Activated gamma-delta T cell (primary cell): ENCODE measurements at regions not wholly inside any gene's neighbourhood (a gene's known extent, or its start where the extent isn't known, plus 50 kb on each side); places are given as distances from the start of the nearest gene placed in this dataset.
"Not testable (repeated sequence)": the region's sequence is repeated elsewhere in the genome, so short reads cannot be mapped to it uniquely, and the experiment has no call there.

Experiments
- DNase-seq: peaks from one replicate; lab custom pipeline; 2025; lab: John Stamatoyannopoulos, UW

DNA sequence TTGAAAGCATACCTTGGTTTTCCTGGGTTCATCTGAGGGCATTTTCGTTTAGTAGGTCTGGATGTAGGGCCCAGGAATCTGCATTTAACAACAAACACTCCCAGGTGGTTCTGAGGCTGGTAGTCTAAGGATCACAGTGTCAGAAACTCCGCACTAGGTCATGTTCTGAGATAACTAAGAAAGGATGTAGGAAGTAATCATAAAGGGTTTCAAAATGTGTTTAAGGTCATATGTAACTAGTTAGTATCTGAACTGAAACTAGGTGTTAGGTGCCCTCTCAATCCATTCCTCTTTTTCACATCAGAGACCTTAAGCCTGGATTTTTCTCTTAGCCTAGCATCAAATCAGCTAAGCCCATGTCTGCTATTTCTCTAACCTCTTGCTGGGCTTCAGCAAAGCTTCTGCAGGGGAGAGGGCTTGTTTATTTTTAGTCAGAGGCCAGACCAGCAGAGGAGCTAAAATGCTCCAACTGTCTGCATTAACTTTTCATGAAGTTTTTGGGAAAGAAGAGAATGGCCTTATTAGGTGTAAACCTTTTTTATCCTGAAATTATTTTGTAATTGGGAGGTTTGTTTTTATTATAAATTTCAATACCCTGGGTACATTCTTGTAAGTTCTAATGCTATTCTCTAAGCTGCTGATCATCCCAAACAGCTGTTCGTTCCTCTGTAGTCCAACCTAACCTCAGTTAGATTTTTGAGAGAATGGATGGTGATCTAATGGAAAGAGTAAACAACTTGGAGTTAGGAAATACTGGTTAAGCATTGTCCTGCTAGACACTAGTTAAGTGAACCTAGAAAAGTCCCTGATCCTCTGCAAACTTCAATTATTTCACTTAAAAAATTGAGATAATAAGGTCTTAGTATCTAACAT is 262.8 kb upstream of the RFC3 start:
- DNase-seq, result no peak

- no peak for DNase-seq
These were observed 261.1 kb upstream of the RFC3 start for GRCh38 chr13:33556828-33557227.

DNA sequence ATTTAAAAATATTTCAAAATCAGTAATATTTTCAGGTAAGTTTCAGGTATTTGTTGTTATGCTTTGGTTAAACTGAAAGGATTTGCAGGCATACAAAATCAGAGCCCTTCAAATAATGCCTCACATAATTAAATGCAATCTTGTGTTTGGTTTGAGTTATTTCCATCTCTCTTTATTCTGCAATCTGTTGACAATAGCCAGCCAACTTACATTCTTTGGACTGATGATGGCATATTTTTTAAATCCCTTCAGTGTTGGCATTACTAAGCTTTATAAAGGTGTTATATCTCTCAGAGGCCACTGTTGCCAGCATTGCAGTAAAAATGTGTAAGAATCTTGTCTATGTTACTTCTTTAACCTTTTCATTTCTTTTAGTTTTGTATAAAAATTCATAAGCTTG is 257.2 kb upstream of the RFC3 start:
- no peak for DNase-seq

GRCh38 chr13:33561627-33562026 is 256.3 kb upstream of the RFC3 start:
- DNase-seq, result no peak

DNA sequence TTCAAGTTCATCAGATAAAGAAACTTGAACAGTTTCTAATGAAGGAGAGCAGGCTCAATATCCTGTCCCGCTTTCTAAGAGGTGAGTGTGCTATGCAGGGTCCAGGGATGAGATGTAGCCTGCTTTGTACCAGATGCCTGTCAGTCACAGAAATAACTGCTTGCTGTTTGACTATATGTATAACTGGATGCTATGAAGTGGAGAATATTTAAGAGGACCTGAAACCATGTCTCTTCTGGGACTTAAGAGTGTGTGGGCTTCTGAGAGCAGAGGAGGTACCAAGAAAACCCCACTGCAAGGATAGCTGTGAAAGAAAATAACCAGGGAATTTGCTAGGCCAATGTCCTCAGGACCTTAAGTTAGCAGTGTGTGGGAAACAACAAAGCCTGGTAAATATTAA is 246.3 kb upstream of the RFC3 start:
- no peak for DNase-seq

GRCh38 chr13:33572322-33572721 is 245.6 kb upstream of the RFC3 start:
- DNase-seq, result not testable (repeated sequence)

GRCh38 chr13:33575378-33575777 is 242.6 kb upstream of the RFC3 start:
- DNase-seq, result no peak

DNA sequence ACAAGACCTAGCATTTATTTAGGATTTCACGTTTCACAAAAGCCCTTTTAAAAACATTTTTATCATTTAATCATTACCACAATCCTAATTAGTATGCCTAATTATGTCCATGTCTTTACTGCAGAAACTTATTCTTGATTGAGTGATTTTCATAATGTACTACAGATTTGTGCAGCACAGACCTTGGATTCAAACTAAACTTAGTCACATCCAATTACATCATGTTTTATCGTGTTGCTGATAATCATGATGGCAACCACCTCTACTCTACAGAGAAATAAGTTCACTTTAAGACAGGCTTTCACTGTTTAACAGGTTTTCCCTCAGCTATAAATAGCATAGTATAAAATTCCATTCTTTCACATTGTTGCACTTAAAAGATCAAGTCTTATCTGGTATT is 240.9 kb upstream of the RFC3 start:
- no peak for DNase-seq

GRCh38 chr13:33578786-33579185 is 239.2 kb upstream of the RFC3 start:
- DNase-seq, result no peak

GRCh38 chr13:33582121-33582520 is 235.8 kb upstream of the RFC3 start:
- no peak for DNase-seq

- no peak for DNase-seq
These were observed 234.6 kb upstream of the RFC3 start for GRCh38 chr13:33583398-33583797.

GRCh38 chr13:33590936-33591335 is 227.0 kb upstream of the RFC3 start:
- no peak for DNase-seq

- no peak for DNase-seq
These were observed 211.3 kb upstream of the RFC3 start for GRCh38 chr13:33606692-33607091.

DNA sequence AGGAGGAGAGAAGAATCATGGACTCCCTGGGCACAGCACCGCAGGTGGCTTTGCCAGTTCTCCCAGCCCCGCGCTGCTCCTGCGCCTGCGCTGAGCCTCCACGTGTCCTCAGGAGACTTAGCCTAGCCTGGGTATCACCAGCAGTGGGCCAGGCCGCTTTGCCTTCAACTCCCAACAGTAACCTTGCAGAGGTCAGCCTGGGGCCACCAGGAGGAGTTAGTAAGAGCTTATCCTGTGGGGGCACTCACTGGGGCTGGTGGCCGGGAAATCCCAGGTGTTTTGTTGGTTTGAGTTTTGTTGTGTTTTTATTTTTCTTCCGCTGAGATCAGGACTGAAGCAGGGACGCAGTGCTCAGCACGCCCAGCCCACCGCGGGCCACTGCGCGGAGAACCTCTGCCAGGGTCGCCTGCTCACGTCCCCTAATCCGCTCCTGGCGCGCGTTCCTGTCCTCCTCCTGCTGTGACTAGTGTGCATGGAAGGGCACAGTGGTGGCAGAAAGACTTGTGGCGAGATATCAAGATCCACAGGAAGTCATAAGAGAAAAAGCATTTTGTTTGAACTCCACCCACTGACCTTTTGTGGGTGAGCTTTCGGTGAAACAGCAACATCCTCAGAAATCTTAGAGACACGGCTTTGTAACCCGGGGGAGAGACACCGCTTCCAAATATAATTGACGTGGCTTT is 207.4 kb upstream of the RFC3 start:
- DNase-seq, result peak; percentile 3

DNA sequence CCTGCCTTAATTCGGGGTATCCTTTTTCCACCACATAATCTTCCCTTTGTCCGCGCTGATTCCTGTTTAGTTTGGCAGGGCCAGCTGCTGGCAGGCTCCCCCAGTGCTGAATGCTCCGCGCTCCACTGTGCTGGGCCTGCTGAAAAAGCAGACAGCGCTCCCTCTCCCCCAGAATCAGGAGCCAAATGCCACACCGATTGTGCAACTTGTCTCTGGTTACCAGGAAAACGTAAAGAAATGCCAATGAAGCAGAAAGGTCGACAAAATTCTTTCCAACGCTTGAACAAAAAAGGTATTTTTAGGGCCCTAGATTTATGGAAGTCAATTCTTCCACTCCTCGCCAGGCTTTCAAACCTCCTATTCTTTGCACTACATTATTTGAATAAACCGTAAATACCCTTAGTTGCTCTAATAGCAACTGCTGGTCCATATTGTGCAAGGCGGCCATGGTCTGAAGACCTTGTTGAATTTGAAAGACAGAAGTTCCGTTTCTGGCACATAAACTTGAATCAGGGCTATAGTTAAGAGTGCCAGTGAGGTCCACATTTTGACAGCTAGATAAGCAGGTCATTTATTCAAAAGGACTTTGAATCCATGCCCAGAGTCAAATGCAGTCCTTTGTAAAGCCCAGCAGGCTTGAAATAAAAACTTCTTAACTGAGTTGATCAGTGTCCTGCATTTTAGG is 206.7 kb upstream of the RFC3 start:
- no peak for DNase-seq

DNA sequence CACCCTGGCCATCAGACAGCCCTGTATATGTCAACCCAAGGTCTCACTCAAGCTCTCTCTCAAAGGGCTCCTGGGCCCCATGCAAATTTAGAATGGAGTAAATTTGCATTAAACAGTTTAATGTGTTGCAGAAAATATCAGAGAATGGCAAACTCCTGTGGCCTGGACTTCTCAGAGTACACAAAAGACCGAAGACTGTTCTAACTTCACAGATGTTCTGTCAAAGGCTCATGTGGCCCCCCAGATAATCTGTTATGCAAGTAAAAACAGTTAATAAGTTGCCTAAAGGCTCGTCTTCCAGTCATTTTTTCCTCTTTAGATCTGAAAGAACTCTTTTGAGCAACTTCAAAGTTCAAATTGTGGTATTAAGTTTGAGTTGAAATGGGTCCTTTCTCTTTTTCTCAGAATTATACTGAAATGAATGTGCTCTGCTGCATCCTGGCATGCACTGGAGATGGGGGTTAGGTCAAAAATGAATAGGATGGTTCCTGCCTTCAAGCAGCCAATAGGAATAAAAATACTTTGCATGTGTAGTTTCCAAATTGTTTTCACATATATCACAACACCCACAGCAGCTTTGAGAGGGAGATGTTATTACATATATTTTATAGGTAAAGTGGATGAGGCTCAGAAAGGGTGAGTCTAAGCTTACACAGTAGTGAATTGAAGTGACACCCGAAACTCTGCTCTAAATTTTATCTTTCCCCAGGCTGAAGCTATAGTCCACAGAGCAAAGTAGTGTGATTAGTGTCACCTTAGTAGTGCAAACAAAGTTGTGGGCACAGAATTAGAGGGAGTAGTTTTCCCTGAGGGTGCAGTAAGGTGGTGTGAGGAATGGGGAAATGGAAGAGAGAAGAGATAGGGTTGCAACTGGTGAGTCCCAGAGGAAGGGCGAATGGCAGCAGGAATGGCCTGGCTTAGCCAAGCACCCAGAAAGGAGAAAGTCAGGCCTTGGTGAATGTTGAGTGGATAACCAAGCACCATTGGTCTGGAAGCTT is 205.0 kb upstream of the RFC3 start:
- DNase-seq, result no peak

DNA sequence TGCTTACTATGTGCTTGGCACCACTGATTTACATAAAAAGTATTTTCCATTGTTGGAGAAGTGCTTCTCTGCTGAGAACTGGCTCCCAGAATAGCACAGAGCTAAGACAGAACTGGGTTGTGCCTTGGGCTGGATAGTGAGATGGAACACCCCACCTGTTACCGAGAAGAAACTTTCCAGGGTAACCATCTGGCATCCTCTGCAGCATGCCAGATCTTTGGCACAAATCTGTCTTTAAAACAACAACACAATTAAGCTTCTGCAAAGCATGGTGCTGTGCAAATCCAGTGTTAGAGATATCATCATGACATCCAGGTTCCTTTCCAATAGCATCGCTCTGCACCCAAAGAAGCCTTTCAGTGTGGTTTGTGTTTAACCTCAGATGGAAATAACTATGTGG is 202.5 kb upstream of the RFC3 start:
- no peak for DNase-seq

DNA sequence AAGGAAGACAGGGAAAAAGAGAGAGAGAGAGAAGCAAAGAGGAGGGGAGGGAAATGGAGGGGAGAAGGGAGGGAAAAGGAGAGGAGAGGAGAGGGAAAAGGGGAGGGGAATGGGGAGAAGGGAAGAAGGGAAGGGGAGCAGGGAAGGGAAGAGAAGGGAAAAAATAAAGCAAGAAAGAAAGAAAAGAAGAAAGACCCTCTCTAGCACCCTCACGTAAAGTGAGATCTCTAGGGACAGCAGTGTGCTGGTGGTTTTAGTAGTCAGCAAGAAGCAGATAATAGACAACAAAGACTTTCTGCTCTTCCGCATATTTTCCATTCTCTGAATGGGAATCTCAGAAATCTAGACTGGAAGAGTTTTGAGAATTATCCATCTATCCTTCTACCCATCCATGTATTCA is 201.8 kb upstream of the RFC3 start:
- no peak for DNase-seq

- no peak for DNase-seq
These were observed 200.9 kb upstream of the RFC3 start for GRCh38 chr13:33617055-33617454.

DNA sequence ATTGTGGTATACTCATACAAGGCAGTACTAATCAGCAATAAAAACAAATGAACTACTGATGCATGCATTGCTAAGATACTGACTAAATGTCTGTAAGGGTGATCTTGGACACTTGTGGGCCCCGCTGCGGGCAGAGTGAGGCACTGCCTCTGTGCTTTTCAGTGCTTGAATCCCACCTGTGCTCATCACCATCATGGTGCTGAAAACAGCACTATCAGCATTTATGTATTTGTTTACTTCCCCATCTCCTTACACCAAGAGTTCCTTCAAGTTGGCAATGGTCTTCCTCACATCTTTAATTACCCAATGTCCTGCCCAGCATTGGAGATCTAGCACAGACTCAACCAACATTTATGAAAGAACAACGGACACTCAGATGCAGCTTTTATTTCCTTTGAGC is 193.7 kb upstream of the RFC3 start:
- no peak for DNase-seq

GRCh38 chr13:33624740-33625139 is 193.2 kb upstream of the RFC3 start:
- no peak for DNase-seq

- no peak for DNase-seq
These were observed 191.5 kb upstream of the RFC3 start for GRCh38 chr13:33626407-33626806.
